H1 (cell line): ENCODE measurements at regions not wholly inside any gene's neighbourhood (a gene's known extent, or its start where the extent isn't known, plus 50 kb on each side); places are given as distances from the start of the nearest gene placed in this dataset.

Experiments used
- CTCF ChIA-PET: fragments of 300-600 bp; sonication (Branson Sonifier 250); formaldehyde crosslinking; loops from one replicate; lab custom pipeline; 2021; ENCODE audit not compliant: partially characterized antibody; lab: Charles Lee
- POLR2A ChIA-PET: fragments of 300-600 bp; sonication (Branson Sonifier 250); formaldehyde crosslinking; loops from one replicate; lab custom pipeline; 2021; ENCODE audit warnings: inconsistent platforms; ENCODE audit not compliant: partially characterized antibody; lab: Charles Lee
- DNase-seq, 2 experiments: peaks; one replicate each; pipeline versions ENCODE4 v3.0.0 to v3.0.0-alpha.2; 2010 to 2022; ENCODE audit warnings: low spot score in 2 of 2, low read depth in 1 of 2, mixed read lengths in 1 of 2
- FAIRE-seq: peaks from 2 replicates; lab custom pipeline; 2011; peaks lifted over from hg19 to GRCh38; lab: Jason Lieb, UNC
- H2AFZ ChIP-seq: 2 replicates; pipeline ENCODE4 v1.8.1; 2012; ENCODE audit warnings: low read length, inconsistent platforms
- H2AK5ac ChIP-seq: 2 replicates; pipeline ENCODE4 v1.6.1; 2013; ENCODE audit warnings: low read depth, low read length
- H2BK120ac ChIP-seq: replicated peaks from 2 replicates; pipeline ENCODE3; 2013; ENCODE audit warnings: low read depth, low read length, inconsistent platforms
- H2BK12ac ChIP-seq: 2 replicates; pipeline ENCODE4 v1.6.1; 2013; ENCODE audit warnings: low read depth, low read length
- H2BK15ac ChIP-seq: 2 replicates; pipeline ENCODE4 v1.6.1; 2013; ENCODE audit warnings: low read length
- H2BK20ac ChIP-seq: 2 replicates; pipeline ENCODE4 v1.6.1; 2013; ENCODE audit warnings: low read length
- H2BK5ac ChIP-seq: 2 replicates; pipeline ENCODE4 v1.6.1; 2013; ENCODE audit warnings: low read depth, low read length
- H3K14ac ChIP-seq: 2 replicates; pipeline ENCODE4 v1.6.1; 2013; ENCODE audit warnings: inconsistent platforms; ENCODE audit not compliant: insufficient read length
- H3K18ac ChIP-seq: 2 replicates; pipeline ENCODE4 v1.6.1; 2013; ENCODE audit warnings: low read length; ENCODE audit errors: extremely low read depth
- H3K23ac ChIP-seq: 2 replicates; pipeline ENCODE4 v1.6.1; 2013; ENCODE audit warnings: inconsistent platforms; ENCODE audit not compliant: insufficient read length
- H3K23me2 ChIP-seq: 2 replicates; pipeline ENCODE4 v1.6.1; 2013; ENCODE audit warnings: low read depth, low read length
- H3K27ac ChIP-seq: 2 replicates; pipeline ENCODE4 v1.6.1; 2011; ENCODE audit warnings: low read depth, low read length, inconsistent platforms
- H3K27me3 ChIP-seq, 4 experiments: replicated peaks in 1 of 4; 1 replicate in 1 of 4; 2 replicates in 3 of 4; pipeline versions ENCODE4 v1.6.1 to v1.8.1; 2011 to 2013; ENCODE audit warnings: low read length in 3 of 4, mild to moderate bottlenecking in 3 of 4, inconsistent platforms in 2 of 4, mixed read lengths in 2 of 4, moderate library complexity in 1 of 4; ENCODE audit not compliant: control insufficient read depth in 3 of 4, insufficient read depth in 3 of 4; ENCODE audit errors: extremely low read depth in 1 of 4
- H3K36me3 ChIP-seq, 4 experiments: 2 replicates each; pipeline versions ENCODE4 v1.6.1 to v1.8.1; 2011 to 2013; ENCODE audit warnings: mild to moderate bottlenecking in 4 of 4, low read length in 3 of 4, moderate library complexity in 2 of 4, control low read depth in 1 of 4, inconsistent platforms in 1 of 4; ENCODE audit not compliant: insufficient read depth in 4 of 4, control insufficient read depth in 2 of 4
- H3K4ac ChIP-seq: replicated peaks from 2 replicates; pipeline ENCODE3; 2013; ENCODE audit warnings: low read length, low read depth, mixed read lengths, inconsistent platforms; ENCODE audit not compliant: insufficient read length
- H3K4me1 ChIP-seq, 4 experiments: replicated peaks in 1 of 4; 1 replicate in 1 of 4; 2 replicates in 3 of 4; pipeline versions ENCODE4 v1.6.1 to v1.8.1; 2011 to 2013; ENCODE audit warnings: low read length in 3 of 4, inconsistent platforms in 2 of 4, mixed read lengths in 1 of 4; ENCODE audit not compliant: insufficient read depth in 4 of 4, control insufficient read depth in 3 of 4
- H3K4me2 ChIP-seq, 2 experiments: 2 replicates each; pipeline versions ENCODE4 v1.6.1 to v1.8.1; 2011 to 2013; ENCODE audit warnings: low read depth in 2 of 2, low read length in 2 of 2, control low read depth in 1 of 2, inconsistent platforms in 1 of 2, mild to moderate bottlenecking in 1 of 2; ENCODE audit not compliant: insufficient read depth in 1 of 2
- H3K4me3 ChIP-seq, 4 experiments: fragments of 200-600, 300-600 bp in 1 of 4; sonication (generic), shearing (Covaris generic), sonication (Bioruptor Twin) in 1 of 4; 2 replicates each; pipeline versions ENCODE4 v1.5.1 to v1.8.1; 2011 to 2016; ENCODE audit warnings: low read length in 4 of 4, low read depth in 3 of 4, control low read depth in 2 of 4, inconsistent platforms in 2 of 4, mild to moderate bottlenecking in 2 of 4, mixed read lengths in 1 of 4, moderate library complexity in 1 of 4; ENCODE audit not compliant: insufficient read depth in 2 of 4; ENCODE audit errors: extremely low read depth in 1 of 4
- H3K56ac ChIP-seq: replicated peaks from 2 replicates; pipeline ENCODE3; 2013; ENCODE audit warnings: low read depth, mild to moderate bottlenecking, mixed read lengths, low read length, inconsistent platforms; ENCODE audit not compliant: insufficient read length
- H3K79me1 ChIP-seq: 2 replicates; pipeline ENCODE4 v1.6.1; 2013; ENCODE audit warnings: low read depth, low read length, control low read depth
- H3K79me2 ChIP-seq, 2 experiments: 2 replicates each; pipeline versions ENCODE4 v1.6.1 to v1.8.1; 2012 to 2013; ENCODE audit warnings: low read length in 2 of 2, mild to moderate bottlenecking in 2 of 2, inconsistent platforms in 1 of 2; ENCODE audit not compliant: insufficient read depth in 2 of 2, control insufficient read depth in 1 of 2
- H3K9ac ChIP-seq, 4 experiments: replicated peaks in 1 of 4; 1 replicate in 1 of 4; 2 replicates in 3 of 4; pipeline versions ENCODE4 v1.6.1 to v1.8.1; 2011 to 2013; ENCODE audit warnings: low read depth in 3 of 4, low read length in 3 of 4, control low read depth in 2 of 4, mild to moderate bottlenecking in 2 of 4, moderate library complexity in 2 of 4, inconsistent platforms in 1 of 4; ENCODE audit errors: extremely low read depth in 1 of 4
- H3K9me3 ChIP-seq, 2 experiments: 2 replicates each; pipeline versions ENCODE4 v1.6.1 to v1.8.1; 2012 to 2013; ENCODE audit warnings: mild to moderate bottlenecking in 2 of 2, moderate library complexity in 2 of 2, control low read depth in 1 of 2, inconsistent platforms in 1 of 2, low read depth in 1 of 2, low read length in 1 of 2, mixed read lengths in 1 of 2; ENCODE audit not compliant: insufficient read depth in 2 of 2
- H4K20me1 ChIP-seq, 2 experiments: replicated peaks in 1 of 2; 2 replicates each; pipeline versions ENCODE3 to v1.8.1; 2011 to 2013; ENCODE audit warnings: inconsistent platforms in 2 of 2, low read length in 2 of 2, mild to moderate bottlenecking in 1 of 2; ENCODE audit not compliant: insufficient read depth in 2 of 2, control insufficient read depth in 1 of 2
- H4K5ac ChIP-seq: 2 replicates; pipeline ENCODE4 v1.6.1; 2013; ENCODE audit warnings: low read length, low read depth, mixed read lengths, inconsistent platforms; ENCODE audit not compliant: insufficient read length
- H4K8ac ChIP-seq: 2 replicates; pipeline ENCODE4 v1.8.0; 2013; ENCODE audit warnings: mild to moderate bottlenecking, moderate library complexity, low read length, inconsistent platforms; ENCODE audit not compliant: insufficient read depth; ENCODE audit errors: extremely low read depth
- H4K91ac ChIP-seq: replicated peaks from 2 replicates; pipeline ENCODE3; 2013; ENCODE audit warnings: low read length, mixed read lengths, inconsistent platforms; ENCODE audit not compliant: insufficient read length
- BACH1 ChIP-seq: IDR thresholded peaks from 2 replicates; pipeline ENCODE4 v1.6.1; 2012; ENCODE audit warnings: low read length, improper control_type of control experiment
- MAFK ChIP-seq: IDR thresholded peaks from 2 replicates; pipeline ENCODE4 v1.6.1; 2012; ENCODE audit warnings: low read depth, mild to moderate bottlenecking, improper control_type of control experiment, low read length
- SUZ12 ChIP-seq: fragments of 200-600 bp; sonication (generic); IDR thresholded peaks from 2 replicates; pipeline ENCODE4 v1.6.1; 2012; ENCODE audit warnings: mild to moderate bottlenecking, inconsistent platforms, low read length, moderate library complexity, mixed read lengths
- WGBS, 2 experiments: shearing (Covaris generic) in 1 of 2; methylation state at CpG; one replicate each; pipeline versions ENCODE4 v1.1.6 to v1.1.7; 2013 to 2015; ENCODE audit warnings: low lambda C conversion rate in 2 of 2, mixed read lengths in 2 of 2, inconsistent platforms in 1 of 2, low coverage in 1 of 2, missing lambda C conversion rate in 1 of 2; ENCODE audit not compliant: insufficient replicate concordance in 2 of 2, insufficient coverage in 1 of 2, insufficient read length in 1 of 2; ENCODE audit errors: extremely low coverage in 1 of 2, missing lambda C conversion rate in 1 of 2; 5-methylcytosine and 5-hydroxymethylcytosine counted together
- TF ChIP-seq, protein P1 (sequence below): IDR thresholded peaks from 2 replicates; pipeline ENCODE4 v1.6.1; 2012; ENCODE audit warnings: inconsistent platforms

DNA sequence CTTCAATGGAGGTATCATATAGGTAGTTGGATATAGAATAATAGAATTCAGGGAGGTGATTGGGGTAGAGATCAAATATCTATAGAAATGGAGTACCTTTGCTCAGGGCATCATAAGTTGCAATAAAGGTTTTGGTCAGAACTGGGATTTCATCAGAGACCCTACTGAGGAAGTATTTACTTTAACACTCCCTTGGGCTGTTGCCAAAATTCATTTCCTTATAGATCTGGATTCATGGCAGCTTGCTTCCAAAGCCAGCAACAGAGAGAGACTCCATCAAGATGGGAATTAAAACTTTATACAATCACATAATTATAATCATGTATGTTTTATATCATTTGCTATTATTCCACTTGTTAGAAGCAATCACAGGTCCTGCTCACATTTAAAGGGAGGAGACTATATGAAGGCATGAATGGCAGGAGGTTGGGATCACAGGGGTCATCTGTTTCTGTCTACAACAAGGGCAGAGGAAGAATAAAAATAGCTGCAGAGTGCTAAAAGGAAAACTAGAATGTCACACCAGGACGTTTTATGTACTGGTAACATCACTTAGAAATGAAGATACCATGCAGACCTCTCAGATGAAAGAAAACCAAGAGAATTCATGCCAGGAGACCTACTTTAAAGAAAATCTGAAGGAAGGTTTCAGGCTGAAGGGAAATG lies 902.1 kb upstream of the LCORL start:
- no peak overlapping the region for H2BK20ac ChIP-seq
- no peak overlapping the region for H2BK5ac ChIP-seq
- no peak overlapping the region for H2AK5ac ChIP-seq
- H3K4me2 ChIP-seq = no peak overlapping the region
- no peak overlapping the region for H4K91ac ChIP-seq
- H3K36me3 ChIP-seq = no peaks in the 10 kb centered on the region
- no peak overlapping the region for H4K8ac ChIP-seq
- no peak overlapping the region for H2BK120ac ChIP-seq
- no peak for DNase-seq
- H3K23me2 ChIP-seq = no peaks in the 10 kb centered on the region
- H3K23ac ChIP-seq = no peak overlapping the region
- no peak overlapping the region for H2BK12ac ChIP-seq
- no peaks in the 10 kb centered on the region for H3K79me1 ChIP-seq
- H3K27me3 ChIP-seq = no peaks in the 10 kb centered on the region
- no peaks in the 10 kb centered on the region for H3K4me1 ChIP-seq
- no peak overlapping the region for H3K56ac ChIP-seq
- TF ChIP-seq BACH1 (no peak), SUZ12 (no peak), MAFK (no peak)
- TF ChIP-seq, protein P1, sequence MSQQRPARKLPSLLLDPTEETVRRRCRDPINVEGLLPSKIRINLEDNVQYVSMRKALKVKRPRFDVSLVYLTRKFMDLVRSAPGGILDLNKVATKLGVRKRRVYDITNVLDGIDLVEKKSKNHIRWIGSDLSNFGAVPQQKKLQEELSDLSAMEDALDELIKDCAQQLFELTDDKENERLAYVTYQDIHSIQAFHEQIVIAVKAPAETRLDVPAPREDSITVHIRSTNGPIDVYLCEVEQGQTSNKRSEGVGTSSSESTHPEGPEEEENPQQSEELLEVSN = no peak
- H2BK15ac ChIP-seq = no peak overlapping the region
- no peak overlapping the region for H3K4ac ChIP-seq
- POLR2A ChIA-PET = no interaction called here
- H3K9ac ChIP-seq = no peak overlapping the region
- H3K4me3 ChIP-seq = no peak overlapping the region
- 75% methylated on average over 1 of the region's 1 CpG; no CpG with 5 or more reads in 1 of the 2 experiments for WGBS, 2 experiments
- H3K79me2 ChIP-seq = no peaks in the 10 kb centered on the region
- CTCF ChIA-PET = no interaction called here
- H3K27ac ChIP-seq = no peak overlapping the region
- no peaks in the 10 kb centered on the region for H4K20me1 ChIP-seq
- no peak overlapping the region for H4K5ac ChIP-seq
- H3K18ac ChIP-seq = no peak overlapping the region
- H2AFZ ChIP-seq = no peak overlapping the region
- no peak overlapping the region for H3K14ac ChIP-seq
- 0 out of 4 replicates have a peak, but pooled peaks cover 0 to 7% of the 10 kb centered on the region in 2 experiments for H3K9me3 ChIP-seq
- no peak for FAIRE-seq
